ENCODE measurements at regions not wholly inside any gene's neighbourhood (a gene's known extent, or its start where the extent isn't known, plus 50 kb on each side); places are given as distances from the start of the nearest gene placed in this dataset.

- no peak for ATAC-seq
Measured at GRCh38 chr2:79394485-79394859, 118.4 kb upstream of the CTNNA2 start.

GRCh38 chr2:79393806-79394484, 118.9 kb upstream of the CTNNA2 start:
- no peak for ATAC-seq
- TF ChIP-seq SNAI2 (CRISPR knock-in tag; IDR thresholded peaks at IDR 0.05) (no peak), ISL1 (CRISPR knock-in tag; IDR thresholded peaks at IDR 0.05) (no peak), ZNF8 (CRISPR knock-in tag; IDR thresholded peaks at IDR 0.05) (no peak), ZFP30 (CRISPR knock-in tag; IDR thresholded peaks at IDR 0.05) (no peak), GLIS3 (CRISPR knock-in tag; IDR thresholded peaks at IDR 0.05) (no peak), ZFP3 (CRISPR knock-in tag; IDR thresholded peaks at IDR 0.05) (no peak), CSDC2 (CRISPR knock-in tag; IDR thresholded peaks at IDR 0.05) (no peak), OSR1 (CRISPR knock-in tag; IDR thresholded peaks at IDR 0.05) (no peak), ARNTL (CRISPR knock-in tag; IDR thresholded peaks at IDR 0.05; ENCODE audit: borderline replicate concordance, low read depth) (no peak), TCF4 (CRISPR knock-in tag; IDR thresholded peaks at IDR 0.05; ENCODE audit: borderline replicate concordance) (no peak), BACH2 (CRISPR knock-in tag; IDR thresholded peaks at IDR 0.05; ENCODE audit: borderline replicate concordance) (no peak)

More at GRCh38 chr2:79394485-79394859, 118.4 kb upstream of the CTNNA2 start:
- TF ChIP-seq PPARA (CRISPR knock-in tag; IDR thresholded peaks at IDR 0.05; ENCODE audit: borderline replicate concordance) (no peak), TCF4 (CRISPR knock-in tag; IDR thresholded peaks at IDR 0.05; ENCODE audit: borderline replicate concordance) (no peak), CSRNP3 (CRISPR knock-in tag; IDR thresholded peaks at IDR 0.05) (no peak), TSHZ2 (CRISPR knock-in tag; IDR thresholded peaks at IDR 0.05) (no peak), CSDC2 (CRISPR knock-in tag; IDR thresholded peaks at IDR 0.05) (no peak), BACH2 (CRISPR knock-in tag; IDR thresholded peaks at IDR 0.05; ENCODE audit: borderline replicate concordance) (no peak), OSR1 (CRISPR knock-in tag; IDR thresholded peaks at IDR 0.05) (no peak), ZFP30 (CRISPR knock-in tag; IDR thresholded peaks at IDR 0.05) (no peak), ESRRG (CRISPR knock-in tag; IDR thresholded peaks at IDR 0.05) (no peak), ZC3H10 (CRISPR knock-in tag; IDR thresholded peaks at IDR 0.05) (no peak), GLIS3 (CRISPR knock-in tag; IDR thresholded peaks at IDR 0.05) (no peak), SNAI2 (CRISPR knock-in tag; IDR thresholded peaks at IDR 0.05) (no peak), CREB5 (CRISPR knock-in tag; IDR thresholded peaks at IDR 0.05; ENCODE audit: low read depth) (no peak), ZNF8 (CRISPR knock-in tag; IDR thresholded peaks at IDR 0.05) (no peak), TOX (CRISPR knock-in tag; IDR thresholded peaks at IDR 0.05; ENCODE audit: borderline replicate concordance) (no peak)

- no peak for ATAC-seq
- TF ChIP-seq CREB5 (CRISPR knock-in tag; IDR thresholded peaks at IDR 0.05; ENCODE audit: low read depth) (no peak), TSHZ2 (CRISPR knock-in tag; IDR thresholded peaks at IDR 0.05) (no peak), RARB (CRISPR knock-in tag; IDR thresholded peaks at IDR 0.05) (no peak), ZFP3 (CRISPR knock-in tag; IDR thresholded peaks at IDR 0.05) (no peak)
Measured at GRCh38 chr2:79393107-79393685, 119.7 kb upstream of the CTNNA2 start.
